Neural crest cell (in vitro differentiated cells): ENCODE measurements at regions not wholly inside any gene's neighbourhood (a gene's known extent, or its start where the extent isn't known, plus 50 kb on each side); places are given as distances from the start of the nearest gene placed in this dataset.

Source experiments
- DNase-seq: peaks from one replicate; pipeline ENCODE4 v3.0.0; 2021; ENCODE audit warnings: low read depth, mixed read lengths, low spot score
- H3K27ac Mint-ChIP-seq: one replicate; pipeline ENCODE4 v1.8.0; 2021; ENCODE audit warnings: mild to moderate bottlenecking, mixed read lengths; ENCODE audit not compliant: unreplicated experiment
- H3K27me3 Mint-ChIP-seq: 2 replicates; pipeline ENCODE4 v1.8.0; 2021; ENCODE audit warnings: low read depth, mild to moderate bottlenecking, mixed read lengths
- H3K36me3 Mint-ChIP-seq: 2 replicates; pipeline ENCODE4 v1.8.0; 2021; ENCODE audit warnings: low read depth, mild to moderate bottlenecking, mixed read lengths
- H3K4me1 Mint-ChIP-seq: 2 replicates; pipeline ENCODE4 v1.8.0; 2021; ENCODE audit warnings: mixed read lengths
- H3K4me3 Mint-ChIP-seq: one replicate; pipeline ENCODE4 v1.8.0; 2021; ENCODE audit warnings: mild to moderate bottlenecking, mixed read lengths
- H3K9me3 Mint-ChIP-seq: 2 replicates; pipeline ENCODE4 v1.8.0; 2021; ENCODE audit warnings: mixed read lengths
- TF ChIP-seq, protein P1 (sequence below): fragments of 200-600 bp; sonication (generic); conservative IDR thresholded peaks from 2 replicates; pipeline ENCODE4 v1.5.0; 2021; ENCODE audit warnings: antibody characterized with exemption, mild to moderate bottlenecking

GRCh38 chr5:120907953-120908352, 443.9 kb downstream of the PRR16 start:
- DNase-seq: no peak
- no peak overlapping the region for H3K27ac Mint-ChIP-seq
- no peaks in the 10 kb centered on the region for H3K27me3 Mint-ChIP-seq
- TF ChIP-seq, protein P1, sequence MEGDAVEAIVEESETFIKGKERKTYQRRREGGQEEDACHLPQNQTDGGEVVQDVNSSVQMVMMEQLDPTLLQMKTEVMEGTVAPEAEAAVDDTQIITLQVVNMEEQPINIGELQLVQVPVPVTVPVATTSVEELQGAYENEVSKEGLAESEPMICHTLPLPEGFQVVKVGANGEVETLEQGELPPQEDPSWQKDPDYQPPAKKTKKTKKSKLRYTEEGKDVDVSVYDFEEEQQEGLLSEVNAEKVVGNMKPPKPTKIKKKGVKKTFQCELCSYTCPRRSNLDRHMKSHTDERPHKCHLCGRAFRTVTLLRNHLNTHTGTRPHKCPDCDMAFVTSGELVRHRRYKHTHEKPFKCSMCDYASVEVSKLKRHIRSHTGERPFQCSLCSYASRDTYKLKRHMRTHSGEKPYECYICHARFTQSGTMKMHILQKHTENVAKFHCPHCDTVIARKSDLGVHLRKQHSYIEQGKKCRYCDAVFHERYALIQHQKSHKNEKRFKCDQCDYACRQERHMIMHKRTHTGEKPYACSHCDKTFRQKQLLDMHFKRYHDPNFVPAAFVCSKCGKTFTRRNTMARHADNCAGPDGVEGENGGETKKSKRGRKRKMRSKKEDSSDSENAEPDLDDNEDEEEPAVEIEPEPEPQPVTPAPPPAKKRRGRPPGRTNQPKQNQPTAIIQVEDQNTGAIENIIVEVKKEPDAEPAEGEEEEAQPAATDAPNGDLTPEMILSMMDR: no peak
- H3K4me3 Mint-ChIP-seq: no peak overlapping the region
- H3K36me3 Mint-ChIP-seq: no peaks in the 10 kb centered on the region
- H3K9me3 Mint-ChIP-seq: peaks cover 4% of the 10 kb centered on the region
- no peaks in the 10 kb centered on the region for H3K4me1 Mint-ChIP-seq

DNA sequence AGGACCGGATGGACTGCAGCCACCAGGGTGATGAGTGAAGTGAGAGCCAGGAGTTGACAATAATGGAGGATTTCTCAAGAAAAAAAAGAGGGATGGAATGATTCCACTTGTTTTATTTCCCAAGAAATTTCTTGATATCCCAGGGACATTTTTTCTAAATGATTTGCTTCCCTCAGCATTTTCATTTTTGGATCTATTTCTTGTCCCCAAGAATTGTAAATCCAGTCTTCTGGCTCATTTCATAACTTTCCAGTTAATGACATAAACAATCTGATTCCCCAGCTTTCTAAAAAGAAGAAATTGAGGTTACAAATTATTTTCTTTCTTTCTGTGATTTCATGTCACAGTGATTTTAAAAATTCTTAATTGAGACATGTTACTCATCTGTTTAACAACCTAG, 446.5 kb downstream of the PRR16 start:
- no peak overlapping the region for H3K4me3 Mint-ChIP-seq
- H3K27ac Mint-ChIP-seq: no peak overlapping the region
- no peaks in the 10 kb centered on the region for H3K4me1 Mint-ChIP-seq
- TF ChIP-seq, protein P1: no peak
- DNase-seq: no peak
- H3K36me3 Mint-ChIP-seq: no peaks in the 10 kb centered on the region
- no peaks in the 10 kb centered on the region for H3K27me3 Mint-ChIP-seq
- no peaks in the 10 kb centered on the region for H3K9me3 Mint-ChIP-seq

- TF ChIP-seq, protein P1: no peak
- Mint-ChIP-seq H3K4me3 (no peak overlapping the region), H3K36me3 (no peaks in the 10 kb centered on the region), H3K27ac (no peak overlapping the region), H3K27me3 (no peaks in the 10 kb centered on the region), H3K4me1 (no peaks in the 10 kb centered on the region), H3K9me3 (no peaks in the 10 kb centered on the region)
- DNase-seq: no peak
Measured at GRCh38 chr5:120913396-120913795, 449.3 kb downstream of the PRR16 start.

DNA sequence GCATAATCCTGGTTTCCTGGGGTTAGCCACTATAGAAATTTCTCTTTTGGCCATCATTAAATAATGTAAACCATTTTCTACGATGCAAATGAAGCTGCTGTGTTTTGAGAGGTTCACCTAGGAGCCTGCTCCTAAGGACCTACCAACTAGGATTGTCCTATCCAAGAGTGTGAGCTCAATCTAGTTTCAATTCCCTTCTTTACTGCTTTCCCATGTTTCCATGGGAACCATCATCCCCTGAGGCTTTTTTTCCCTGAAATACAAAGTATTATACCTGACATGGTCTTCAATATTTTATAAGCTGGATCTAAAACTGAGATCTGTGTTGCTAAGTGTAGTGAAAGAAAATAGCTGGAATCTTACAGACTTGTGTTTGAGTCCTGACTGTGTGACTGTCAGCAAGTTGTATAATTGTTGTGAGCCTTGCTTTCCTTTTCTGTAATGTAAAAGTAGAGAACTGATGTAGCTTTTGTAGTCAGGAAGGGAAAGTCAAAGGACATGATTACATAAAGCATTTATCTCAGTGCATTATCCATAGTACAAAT, 453.2 kb downstream of the PRR16 start:
- TF ChIP-seq, protein P1: no peak
- H3K36me3 Mint-ChIP-seq: no peaks in the 10 kb centered on the region
- H3K27ac Mint-ChIP-seq: no peak overlapping the region

DNA sequence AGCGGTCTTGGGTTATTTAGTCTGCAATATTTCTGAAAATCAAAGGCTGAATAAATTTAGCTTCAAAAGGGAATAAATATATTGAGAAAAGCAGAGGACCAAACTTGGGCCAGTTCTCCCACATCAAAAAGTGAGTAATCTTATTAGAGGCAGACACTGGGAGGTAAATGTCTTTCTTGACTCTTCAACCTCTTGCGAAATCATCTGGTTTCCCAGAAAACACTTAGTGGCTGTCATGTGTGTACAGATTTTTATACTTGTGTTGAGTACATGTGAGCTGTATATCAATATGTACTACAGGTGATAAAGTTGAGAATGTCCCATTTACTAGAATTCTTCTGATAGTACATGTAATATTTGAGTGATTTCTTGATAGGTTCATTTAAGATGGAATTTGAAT, 454.9 kb downstream of the PRR16 start:
- no peak overlapping the region for H3K4me3 Mint-ChIP-seq
- H3K27me3 Mint-ChIP-seq: no peaks in the 10 kb centered on the region
- no peaks in the 10 kb centered on the region for H3K4me1 Mint-ChIP-seq
- TF ChIP-seq, protein P1: no peak
- DNase-seq: no peak
- no peak overlapping the region for H3K27ac Mint-ChIP-seq
- H3K9me3 Mint-ChIP-seq: no peaks in the 10 kb centered on the region
- H3K36me3 Mint-ChIP-seq: no peaks in the 10 kb centered on the region

More for the DNA sequence above, 453.2 kb downstream of the PRR16 start:
- Mint-ChIP-seq H3K4me3 (no peak overlapping the region), H3K9me3 (no peaks in the 10 kb centered on the region), H3K27me3 (no peaks in the 10 kb centered on the region), H3K4me1 (no peaks in the 10 kb centered on the region)
- no peak for DNase-seq
